Endothelial cell of umbilical vein (primary cell): ENCODE measurements at regions not wholly inside any gene's neighbourhood (a gene's known extent, or its start where the extent isn't known, plus 50 kb on each side); places are given as distances from the start of the nearest gene placed in this dataset.

Source experiments
- BruUV-seq: library from RNA; stranded (reverse); fragments of 400-500 nt; replicated peaks from 2 replicates; lab custom pipeline; 2021; lab: Mats Ljungman, UMichigan
- CTCF ChIA-PET: fragments of 300-600, 350-600 bp; sonication (Branson Sonifier 250); formaldehyde crosslinking; loops from one replicate; lab custom pipeline; 2021; ENCODE audit warnings: antibody characterized with exemption, inconsistent platforms; lab: Charles Lee
- POLR2A ChIA-PET: fragments of 300-600, 350-600 bp; sonication (Branson Sonifier 250); formaldehyde crosslinking; loops from one replicate; lab custom pipeline; 2021; ENCODE audit warnings: antibody characterized with exemption, inconsistent platforms; lab: Charles Lee
- DNase-seq: peaks from one replicate; pipeline ENCODE4 v3.0.0-alpha.2; 2011; ENCODE audit warnings: low read depth, low spot score
- FAIRE-seq: peaks from 2 replicates; lab custom pipeline; 2011; peaks lifted over from hg19 to GRCh38; lab: Jason Lieb, UNC
- H2AFZ ChIP-seq: 2 replicates; pipeline ENCODE4 v1.6.0; 2012; ENCODE audit warnings: low read depth, low read length, control low read depth, inconsistent platforms
- H3K27ac ChIP-seq: 2 replicates; pipeline ENCODE4 v1.5.1; 2011; ENCODE audit warnings: low read depth, mild to moderate bottlenecking, control low read depth, low read length, moderate library complexity; ENCODE audit not compliant: insufficient read depth
- H3K27me3 ChIP-seq, 2 experiments: 2 replicates each; pipeline versions ENCODE4 v1.6.0 to v1.6.1; 2011; ENCODE audit warnings: low read length in 2 of 2, mixed read lengths in 1 of 2; ENCODE audit not compliant: control insufficient read depth in 2 of 2, insufficient read depth in 2 of 2
- H3K36me3 ChIP-seq, 2 experiments: 2 replicates in 1 of 2; 3 replicates in 1 of 2; pipeline ENCODE4 v1.5.1; 2011; ENCODE audit warnings: low read length in 2 of 2, mild to moderate bottlenecking in 1 of 2, moderate library complexity in 1 of 2; ENCODE audit not compliant: control insufficient read depth in 2 of 2, insufficient read depth in 2 of 2; ENCODE audit errors: extremely low read depth in 1 of 2
- H3K4me1 ChIP-seq: 3 replicates; pipeline ENCODE4 v1.5.1; 2011; ENCODE audit warnings: mild to moderate bottlenecking, low read length; ENCODE audit not compliant: control insufficient read depth, insufficient read depth; ENCODE audit errors: extremely low read depth
- H3K4me2 ChIP-seq: 2 replicates; pipeline ENCODE4 v1.6.1; 2011; ENCODE audit warnings: low read length, control low read depth, mixed read lengths; ENCODE audit not compliant: insufficient read depth
- H3K4me3 ChIP-seq, 3 experiments: fragments of 200-600 bp in 1 of 3; sonication (generic), shearing (Covaris generic) in 1 of 3; replicated peaks in 1 of 3; 2 replicates each; pipeline ENCODE4 v1.5.1; 2011 to 2016; ENCODE audit warnings: control low read depth in 3 of 3, low read length in 3 of 3, mild to moderate bottlenecking in 2 of 3, inconsistent platforms in 1 of 3, low read depth in 1 of 3, moderate library complexity in 1 of 3; ENCODE audit not compliant: insufficient read depth in 1 of 3
- H3K79me2 ChIP-seq: 2 replicates; pipeline ENCODE4 v1.6.0; 2012; ENCODE audit warnings: low read length, inconsistent platforms; ENCODE audit not compliant: control insufficient read depth, insufficient read depth
- H3K9ac ChIP-seq: replicated peaks from 2 replicates; pipeline ENCODE3; 2011; ENCODE audit warnings: low read length, control low read depth; ENCODE audit not compliant: insufficient read depth; ENCODE audit errors: extremely low read depth
- H3K9me1 ChIP-seq: replicated peaks from 3 replicates; pipeline ENCODE4 v1.6.0; 2011; ENCODE audit warnings: mild to moderate bottlenecking, low read length; ENCODE audit not compliant: control insufficient read depth, insufficient read depth; ENCODE audit errors: extremely low read depth
- H3K9me3 ChIP-seq: replicated peaks from 2 replicates; pipeline ENCODE4 v1.5.1; 2012; ENCODE audit warnings: low read length, inconsistent platforms; ENCODE audit not compliant: control insufficient read depth, insufficient read depth
- H4K20me1 ChIP-seq: replicated peaks from 2 replicates; pipeline ENCODE3; 2011; ENCODE audit warnings: mild to moderate bottlenecking, low read length; ENCODE audit not compliant: control insufficient read depth, insufficient read depth; ENCODE audit errors: extremely low read depth
- EZH2 ChIP-seq: IDR thresholded peaks from 2 replicates; pipeline ENCODE4 v1.6.1; 2012; ENCODE audit warnings: borderline replicate concordance, low read depth, mild to moderate bottlenecking, moderate library complexity, low read length, inconsistent platforms; ENCODE audit not compliant: severe bottlenecking
- JUN ChIP-seq: IDR thresholded peaks from 2 replicates; pipeline ENCODE4 v1.6.1; 2011; ENCODE audit warnings: borderline replicate concordance, low read depth; ENCODE audit not compliant: insufficient read length, insufficient read depth
- dilution Hi-C: fragments of 300-500 bp; cut with MboI; formaldehyde crosslinking; loops from one replicate; pipeline ENCODE4 v1.15.0; 2019; ENCODE audit warnings: low sequenced_read_pairs; ENCODE audit not compliant: extremely low pct_ligation_motif_present
- intact Hi-C: fragments of 100-400 bp; cut with micrococcal nuclease; formaldehyde crosslinking; loops from one replicate; pipeline ENCODE4 v1.10.0; 2022
- TF ChIP-seq, protein P1 (sequence below), 2 donors: IDR thresholded peaks; 1 replicate in 1 of 2; 2 replicates in 1 of 2; pipeline ENCODE4 v1.5.1; 2011; ENCODE audit warnings: low read length in 2 of 2, mild to moderate bottlenecking in 2 of 2, moderate library complexity in 2 of 2, control low read depth in 1 of 2, inconsistent platforms in 1 of 2, low read depth in 1 of 2; ENCODE audit not compliant: insufficient read depth in 1 of 2; ENCODE audit errors: extremely low read depth in 1 of 2

DNA sequence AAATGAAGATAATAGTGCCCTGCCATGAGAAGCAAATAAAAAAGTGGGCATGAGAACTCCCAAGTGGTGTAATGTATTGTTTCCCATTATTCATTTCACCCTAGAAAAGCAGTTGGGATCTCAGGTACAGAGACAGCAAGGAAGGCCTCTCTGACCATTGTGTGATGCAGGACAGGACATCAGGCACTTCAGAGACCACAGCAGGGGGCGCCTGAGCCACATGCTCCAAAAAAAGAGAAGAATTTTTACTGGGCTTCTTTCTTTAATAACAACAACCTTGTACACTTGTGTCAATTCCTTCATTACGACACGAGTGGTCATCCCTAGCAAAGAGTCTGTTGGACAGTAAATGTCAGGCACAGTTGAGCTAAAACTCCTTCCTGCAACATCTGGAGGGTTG, 533.3 kb downstream of the OMA1 start:
- dilution Hi-C loops: no loop called here
- no peaks in the 10 kb centered on the region for H3K4me1 ChIP-seq

DNA sequence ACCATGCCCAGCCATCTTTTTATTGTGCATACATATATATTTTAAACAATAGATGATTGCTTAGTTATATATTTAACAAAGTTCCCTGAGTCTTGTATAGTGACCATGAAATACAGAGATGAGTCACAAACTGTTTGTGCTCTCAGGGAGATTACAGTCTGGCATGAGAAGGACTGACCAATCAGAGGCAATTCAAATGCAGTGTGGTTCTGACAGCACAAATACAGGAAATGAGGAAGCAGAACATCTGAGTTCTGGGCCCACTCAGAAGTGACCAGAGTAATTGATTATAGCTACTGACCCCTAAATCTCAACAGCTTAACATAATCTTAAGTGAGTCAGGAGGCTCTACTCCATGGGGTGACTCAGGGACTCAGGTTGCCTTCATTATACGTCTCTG, 534.5 kb downstream of the OMA1 start:
- ChIA-PET POLR2A (no interaction called here), CTCF (no interaction called here)
- H3K79me2 ChIP-seq: no peaks in the 10 kb centered on the region
- FAIRE-seq (no peak), DNase-seq (no peak)
- H3K36me3 ChIP-seq: no peaks in the 10 kb centered on the region
- H3K9me1 ChIP-seq: no peaks in the 10 kb centered on the region
- intact Hi-C loops: no loop called here
- no peaks in the 10 kb centered on the region for H3K27me3 ChIP-seq
- no peak overlapping the region for H3K4me3 ChIP-seq
- no peak overlapping the region for H3K4me2 ChIP-seq
- H3K9me3 ChIP-seq: no peaks in the 10 kb centered on the region
- no TSS peak for BruUV-seq
- no peak overlapping the region for H3K27ac ChIP-seq
- H3K9ac ChIP-seq: no peak overlapping the region
- dilution Hi-C loops: no loop called here
- H2AFZ ChIP-seq: no peak overlapping the region
- no peaks in the 10 kb centered on the region for H4K20me1 ChIP-seq
- no peaks in the 10 kb centered on the region for H3K4me1 ChIP-seq
- TF ChIP-seq, protein P1, sequence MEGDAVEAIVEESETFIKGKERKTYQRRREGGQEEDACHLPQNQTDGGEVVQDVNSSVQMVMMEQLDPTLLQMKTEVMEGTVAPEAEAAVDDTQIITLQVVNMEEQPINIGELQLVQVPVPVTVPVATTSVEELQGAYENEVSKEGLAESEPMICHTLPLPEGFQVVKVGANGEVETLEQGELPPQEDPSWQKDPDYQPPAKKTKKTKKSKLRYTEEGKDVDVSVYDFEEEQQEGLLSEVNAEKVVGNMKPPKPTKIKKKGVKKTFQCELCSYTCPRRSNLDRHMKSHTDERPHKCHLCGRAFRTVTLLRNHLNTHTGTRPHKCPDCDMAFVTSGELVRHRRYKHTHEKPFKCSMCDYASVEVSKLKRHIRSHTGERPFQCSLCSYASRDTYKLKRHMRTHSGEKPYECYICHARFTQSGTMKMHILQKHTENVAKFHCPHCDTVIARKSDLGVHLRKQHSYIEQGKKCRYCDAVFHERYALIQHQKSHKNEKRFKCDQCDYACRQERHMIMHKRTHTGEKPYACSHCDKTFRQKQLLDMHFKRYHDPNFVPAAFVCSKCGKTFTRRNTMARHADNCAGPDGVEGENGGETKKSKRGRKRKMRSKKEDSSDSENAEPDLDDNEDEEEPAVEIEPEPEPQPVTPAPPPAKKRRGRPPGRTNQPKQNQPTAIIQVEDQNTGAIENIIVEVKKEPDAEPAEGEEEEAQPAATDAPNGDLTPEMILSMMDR (IDR thresholded peaks at IDR 0.05; ENCODE audit: extremely low read depth in 1 of 2, insufficient read depth in 1 of 2, low read depth in 1 of 2, low read length in 2 of 2): no peak

More for the DNA sequence above, 533.3 kb downstream of the OMA1 start:
- H3K4me3 ChIP-seq: no peak overlapping the region
- no peaks in the 10 kb centered on the region for H3K27me3 ChIP-seq
- POLR2A ChIA-PET: no interaction called here
- H3K4me2 ChIP-seq: no peak overlapping the region
- no peaks in the 10 kb centered on the region for H4K20me1 ChIP-seq
- H3K27ac ChIP-seq: no peak overlapping the region
- H3K36me3 ChIP-seq: no peaks in the 10 kb centered on the region
- H3K79me2 ChIP-seq: no peaks in the 10 kb centered on the region
- TF ChIP-seq EZH2 (no peak), JUN (no peak)
- TF ChIP-seq, protein P1 (IDR thresholded peaks at IDR 0.05; ENCODE audit: extremely low read depth in 1 of 2, insufficient read depth in 1 of 2, low read depth in 1 of 2, low read length in 2 of 2): no peak
- no peaks in the 10 kb centered on the region for H3K9me3 ChIP-seq
- intact Hi-C loops: loop anchor here (1.0 kb wide), 1 partner anchor 28 kb away; no protein-coding TSS in a partner anchor
- H3K9ac ChIP-seq: no peak overlapping the region
- CTCF ChIA-PET: no interaction called here
- no peaks in the 10 kb centered on the region for H3K9me1 ChIP-seq
- no peak for FAIRE-seq
- no TSS peak for BruUV-seq
- H2AFZ ChIP-seq: no peak overlapping the region
- no peak for DNase-seq
